ENCODE measurements at regions not wholly inside any gene's neighbourhood (a gene's known extent, or its start where the extent isn't known, plus 50 kb on each side); places are given as distances from the start of the nearest gene placed in this dataset.

GRCh38 chr3:106797461-106797860 is 579.8 kb upstream of the CCDC54 start:
- no peak for DNase-seq (ENCODE audit: low read depth in 4 of 4, low spot score in 1 of 4)

GRCh38 chr3:106805625-106806024 is 571.6 kb upstream of the CCDC54 start:
- no peak for DNase-seq (ENCODE audit: low read depth in 4 of 4, low spot score in 1 of 4)

GRCh38 chr3:106806964-106807363 is 570.3 kb upstream of the CCDC54 start:
- DNase-seq (ENCODE audit: low read depth in 4 of 4, low spot score in 1 of 4), result no peak

GRCh38 chr3:106809041-106809440 is 568.2 kb upstream of the CCDC54 start:
- DNase-seq (ENCODE audit: low read depth in 4 of 4, low spot score in 1 of 4), result no peak

- no peak for DNase-seq (ENCODE audit: low read depth in 4 of 4, low spot score in 1 of 4)
Observed at GRCh38 chr3:106809623-106810299, 567.5 kb upstream of the CCDC54 start.

- no peak for DNase-seq (ENCODE audit: low read depth in 4 of 4, low spot score in 1 of 4)
Observed at GRCh38 chr3:106810300-106810875, 566.9 kb upstream of the CCDC54 start.

GRCh38 chr3:106811376-106811775 is 565.9 kb upstream of the CCDC54 start:
- DNase-seq (ENCODE audit: low read depth in 4 of 4, low spot score in 1 of 4), result no peak

- no peak for DNase-seq (ENCODE audit: low read depth in 4 of 4, low spot score in 1 of 4)
Observed at GRCh38 chr3:106813742-106814141, 563.5 kb upstream of the CCDC54 start.

- DNase-seq (ENCODE audit: low read depth in 4 of 4, low spot score in 1 of 4), result no peak
Observed at GRCh38 chr3:106814231-106814630, 563.0 kb upstream of the CCDC54 start.

GRCh38 chr3:106816838-106817237 is 560.4 kb upstream of the CCDC54 start:
- DNase-seq (ENCODE audit: low read depth in 4 of 4, low spot score in 1 of 4), result no peak

GRCh38 chr3:106817706-106818105 is 559.5 kb upstream of the CCDC54 start:
- no peak for DNase-seq (ENCODE audit: low read depth in 4 of 4, low spot score in 1 of 4)

GRCh38 chr3:106819440-106819839 is 557.8 kb upstream of the CCDC54 start:
- no peak for DNase-seq (ENCODE audit: low read depth in 4 of 4, low spot score in 1 of 4)

- DNase-seq (ENCODE audit: low read depth in 4 of 4, low spot score in 1 of 4), result no peak
Observed at GRCh38 chr3:106820726-106821362, 556.4 kb upstream of the CCDC54 start.

- no peak for DNase-seq (ENCODE audit: low read depth in 4 of 4, low spot score in 1 of 4)
Observed at GRCh38 chr3:106821801-106822200, 555.4 kb upstream of the CCDC54 start.

- DNase-seq (ENCODE audit: low read depth in 4 of 4, low spot score in 1 of 4), result no peak
Observed at GRCh38 chr3:106822204-106822603, 555.0 kb upstream of the CCDC54 start.

GRCh38 chr3:106823701-106824100 is 553.5 kb upstream of the CCDC54 start:
- no peak for DNase-seq (ENCODE audit: low read depth in 4 of 4, low spot score in 1 of 4)

GRCh38 chr3:106824856-106825255 is 552.4 kb upstream of the CCDC54 start:
- DNase-seq (ENCODE audit: low read depth in 4 of 4, low spot score in 1 of 4), result no peak

GRCh38 chr3:106825962-106826605 is 551.2 kb upstream of the CCDC54 start:
- no peak for DNase-seq (ENCODE audit: low read depth in 4 of 4, low spot score in 1 of 4)

GRCh38 chr3:106826791-106827311 is 550.4 kb upstream of the CCDC54 start:
- no peak for DNase-seq (ENCODE audit: low read depth in 4 of 4, low spot score in 1 of 4)

GRCh38 chr3:106827515-106828213 is 549.6 kb upstream of the CCDC54 start:
- no peak for DNase-seq (ENCODE audit: low read depth in 4 of 4, low spot score in 1 of 4)

- DNase-seq (ENCODE audit: low read depth in 4 of 4, low spot score in 1 of 4), result no peak
Observed at GRCh38 chr3:106829206-106829605, 548.0 kb upstream of the CCDC54 start.
